Tibial nerve (tissue), 4 donors: ENCODE measurements at regions not wholly inside any gene's neighbourhood (a gene's known extent, or its start where the extent isn't known, plus 50 kb on each side); places are given as distances from the start of the nearest gene placed in this dataset.
A peak's percentile ranks its signal among the peaks of the same experiment; 100 is the strongest.

Source experiments
- DNase-seq, 2 donors: peaks; one replicate each; pipeline ENCODE4 v3.0.0-alpha.2; 2019; ENCODE audit warnings: low spot score in 2 of 2
- H3K27ac ChIP-seq, 4 donors: fragments of 200-600 bp; sonication (generic) in 3 of 4; one replicate each; pipeline ENCODE4 v1.5.1; 2017 to 2019; ENCODE audit warnings: mild to moderate bottlenecking in 1 of 4
- H3K27me3 ChIP-seq, 2 donors: fragments of 200-600 bp; sonication (generic) in 1 of 2; one replicate each; pipeline versions ENCODE4 v1.5.1 to v1.6.0; 2017 to 2019
- H3K36me3 ChIP-seq, 3 donors: fragments of 200-600 bp; sonication (generic); one replicate each; pipeline ENCODE4 v1.5.1; 2018 to 2019
- H3K4me1 ChIP-seq, 4 donors: fragments of 200-600 bp; sonication (generic) in 3 of 4; one replicate each; pipeline ENCODE4 v1.5.1; 2017 to 2019
- H3K4me3 ChIP-seq, 4 donors: fragments of 200-600 bp; sonication (generic) in 3 of 4; one replicate each; pipeline ENCODE4 v1.5.1; 2017 to 2019; ENCODE audit warnings: mild to moderate bottlenecking in 1 of 4, moderate library complexity in 1 of 4
- H3K9me3 ChIP-seq, 4 donors: fragments of 200-600 bp; sonication (generic) in 3 of 4; one replicate each; pipeline ENCODE4 v1.5.1; 2017 to 2019
- CTCF ChIP-seq, 5 experiments: fragments of 200-600 bp in 3 of 5; fragments of 450-650 bp in 2 of 5; sonication (generic) in 3 of 5; IDR thresholded peaks; one replicate each; pipeline ENCODE4 v1.5.1; 2016 to 2019; ENCODE audit warnings: antibody characterized with exemption in 5 of 5, mild to moderate bottlenecking in 3 of 5, moderate library complexity in 2 of 5
- EP300 ChIP-seq, 2 donors: sonication (generic); formaldehyde crosslinking; IDR thresholded peaks; one replicate each; pipeline ENCODE4 v1.6.1; 2017; ENCODE audit warnings: antibody characterized with exemption in 2 of 2, mild to moderate bottlenecking in 1 of 2
- POLR2A ChIP-seq, 2 donors: fragments of 450-650 bp; IDR thresholded peaks; one replicate each; pipeline ENCODE4 v1.6.1; 2017; ENCODE audit warnings: antibody characterized with exemption in 2 of 2, mild to moderate bottlenecking in 2 of 2, moderate library complexity in 2 of 2
- WGBS, 2 donors: methylation state at CpG; one replicate each; pipeline ENCODE4 v1.1.5; 2018; 5-methylcytosine and 5-hydroxymethylcytosine counted together

GRCh38 chr14:71532790-71533189 lies 399.4 kb upstream of the RGS6 start:
- Histone ChIP-seq H3K4me3 (no peak overlapping the region), H3K27ac (peak overlapping the region in 2 of 4 donors; percentile 69), H3K9me3 (no peaks in the 10 kb centered on the region), H3K27me3 (no peaks in the 10 kb centered on the region), H3K4me1 (peaks cover 0 to 47% (median 8%) of the 10 kb centered on the region in 4 donors), H3K36me3 (no peaks in the 10 kb centered on the region)
- 36 to 37% methylated on average over 3 of the region's 3 CpGs for WGBS, 2 donors
- no peak for DNase-seq
- TF ChIP-seq EP300 (IDR thresholded peaks at IDR 0.05) (no peak), POLR2A (IDR thresholded peaks at IDR 0.05) (no peak), CTCF (IDR thresholded peaks at IDR 0.05) (no peak)

- Histone ChIP-seq H3K27ac (peak overlapping the region in 2 of 4 donors; percentile 69), H3K36me3 (no peaks in the 10 kb centered on the region), H3K4me1 (peaks cover 0 to 53% (median 11%) of the 10 kb centered on the region in 4 donors), H3K4me3 (no peak overlapping the region), H3K27me3 (no peaks in the 10 kb centered on the region), H3K9me3 (no peaks in the 10 kb centered on the region)
- DNase-seq, result no peak
- no peak for TF ChIP-seq CTCF (IDR thresholded peaks at IDR 0.05)
- peak in 1 of 2 donors; percentile 27 for TF ChIP-seq EP300 (IDR thresholded peaks at IDR 0.05)
- TF ChIP-seq POLR2A (IDR thresholded peaks at IDR 0.05), result no peak
- 43 to 54% methylated on average over 3 of the region's 3 CpGs for WGBS, 2 donors
Measured at GRCh38 chr14:71533390-71533789, 398.8 kb upstream of the RGS6 start.

- Histone ChIP-seq H3K4me3 (no peak overlapping the region), H3K27me3 (no peaks in the 10 kb centered on the region), H3K9me3 (no peaks in the 10 kb centered on the region), H3K4me1 (peaks cover 0 to 57% (median 13%) of the 10 kb centered on the region in 4 donors), H3K27ac (peak overlapping the region in 2 of 4 donors; percentile 69), H3K36me3 (no peaks in the 10 kb centered on the region)
- 94 to 100% methylated on average over 1 of the region's 1 CpG for WGBS, 2 donors
- DNase-seq, result no peak
- TF ChIP-seq CTCF (IDR thresholded peaks at IDR 0.05) (no peak), POLR2A (IDR thresholded peaks at IDR 0.05) (no peak), EP300 (IDR thresholded peaks at IDR 0.05) (no peak)
Measured at GRCh38 chr14:71533800-71534199, 398.4 kb upstream of the RGS6 start.

GRCh38 chr14:71534506-71534905 lies 397.7 kb upstream of the RGS6 start:
- no peak for DNase-seq
- TF ChIP-seq CTCF (IDR thresholded peaks at IDR 0.05), result no peak
- no peak for TF ChIP-seq EP300 (IDR thresholded peaks at IDR 0.05)
- TF ChIP-seq POLR2A (IDR thresholded peaks at IDR 0.05), result no peak
- Histone ChIP-seq H3K4me3 (no peak overlapping the region), H3K36me3 (no peaks in the 10 kb centered on the region), H3K4me1 (peaks cover 0 to 64% (median 18%) of the 10 kb centered on the region in 4 donors), H3K9me3 (no peaks in the 10 kb centered on the region), H3K27ac (no peak overlapping the region), H3K27me3 (no peaks in the 10 kb centered on the region)
- WGBS, 2 donors, result 98% methylated on average over 1 of the region's 1 CpG

GRCh38 chr14:71536015-71536740 lies 396.1 kb upstream of the RGS6 start:
- WGBS, 2 donors, result 57 to 58% methylated on average over 2 of the region's 2 CpGs
- peak overlapping the region in 2 of 4 donors; percentile 62 to 63 for H3K27ac ChIP-seq

More at GRCh38 chr14:71536015-71536740, 396.1 kb upstream of the RGS6 start:
- H3K27me3 ChIP-seq, result no peaks in the 10 kb centered on the region
- H3K4me1 ChIP-seq, result peaks cover 0 to 73% (median 25%) of the 10 kb centered on the region in 4 donors
- no peak for DNase-seq
- TF ChIP-seq CTCF (IDR thresholded peaks at IDR 0.05) (no peak), EP300 (IDR thresholded peaks at IDR 0.05) (no peak), POLR2A (IDR thresholded peaks at IDR 0.05) (no peak)
- H3K4me3 ChIP-seq, result no peak overlapping the region
- no peaks in the 10 kb centered on the region for H3K9me3 ChIP-seq
- H3K36me3 ChIP-seq, result no peaks in the 10 kb centered on the region
